ENCODE measurements at regions not wholly inside any gene's neighbourhood (a gene's known extent, or its start where the extent isn't known, plus 50 kb on each side); places are given as distances from the start of the nearest gene placed in this dataset.
"Not testable (repeated sequence)": the region's sequence is repeated elsewhere in the genome, so short reads cannot be mapped to it uniquely, and the experiment has no call there.

GRCh38 chr6:80517525-80517924 lies 411.1 kb downstream of the BCKDHB start:
- no peaks in the 10 kb centered on the region for H3K4me1 ChIP-seq
- DNase-seq, result no peak
- no peak overlapping the region for H3K4me3 ChIP-seq (ENCODE audit: low read depth, low read length)
- H3K9me3 ChIP-seq, result no peaks in the 10 kb centered on the region
- H3K36me3 ChIP-seq, result no peaks in the 10 kb centered on the region
- TF ChIP-seq, protein P1, sequence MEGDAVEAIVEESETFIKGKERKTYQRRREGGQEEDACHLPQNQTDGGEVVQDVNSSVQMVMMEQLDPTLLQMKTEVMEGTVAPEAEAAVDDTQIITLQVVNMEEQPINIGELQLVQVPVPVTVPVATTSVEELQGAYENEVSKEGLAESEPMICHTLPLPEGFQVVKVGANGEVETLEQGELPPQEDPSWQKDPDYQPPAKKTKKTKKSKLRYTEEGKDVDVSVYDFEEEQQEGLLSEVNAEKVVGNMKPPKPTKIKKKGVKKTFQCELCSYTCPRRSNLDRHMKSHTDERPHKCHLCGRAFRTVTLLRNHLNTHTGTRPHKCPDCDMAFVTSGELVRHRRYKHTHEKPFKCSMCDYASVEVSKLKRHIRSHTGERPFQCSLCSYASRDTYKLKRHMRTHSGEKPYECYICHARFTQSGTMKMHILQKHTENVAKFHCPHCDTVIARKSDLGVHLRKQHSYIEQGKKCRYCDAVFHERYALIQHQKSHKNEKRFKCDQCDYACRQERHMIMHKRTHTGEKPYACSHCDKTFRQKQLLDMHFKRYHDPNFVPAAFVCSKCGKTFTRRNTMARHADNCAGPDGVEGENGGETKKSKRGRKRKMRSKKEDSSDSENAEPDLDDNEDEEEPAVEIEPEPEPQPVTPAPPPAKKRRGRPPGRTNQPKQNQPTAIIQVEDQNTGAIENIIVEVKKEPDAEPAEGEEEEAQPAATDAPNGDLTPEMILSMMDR (IDR thresholded peaks at IDR 0.05; ENCODE audit: low read depth, low read length), result no peak
- H3K27me3 ChIP-seq, result no peaks in the 10 kb centered on the region

- not testable (repeated sequence) for H3K9me3 ChIP-seq; H3K27me3 ChIP-seq; H3K36me3 ChIP-seq; DNase-seq; H3K4me3 ChIP-seq (ENCODE audit: low read depth, low read length); H3K4me1 ChIP-seq
These were observed 404.1 kb downstream of the BCKDHB start for GRCh38 chr6:80510521-80510920.

GRCh38 chr6:80508885-80509630 lies 402.6 kb downstream of the BCKDHB start:
- no peak for DNase-seq
- TF ChIP-seq, protein P1 (IDR thresholded peaks at IDR 0.05; ENCODE audit: low read depth, low read length), result no peak
- no peaks in the 10 kb centered on the region for H3K36me3 ChIP-seq
- no peaks in the 10 kb centered on the region for H3K9me3 ChIP-seq
- no peak overlapping the region for H3K4me3 ChIP-seq (ENCODE audit: low read depth, low read length)
- H3K4me1 ChIP-seq, result no peaks in the 10 kb centered on the region
- no peaks in the 10 kb centered on the region for H3K27me3 ChIP-seq

DNA sequence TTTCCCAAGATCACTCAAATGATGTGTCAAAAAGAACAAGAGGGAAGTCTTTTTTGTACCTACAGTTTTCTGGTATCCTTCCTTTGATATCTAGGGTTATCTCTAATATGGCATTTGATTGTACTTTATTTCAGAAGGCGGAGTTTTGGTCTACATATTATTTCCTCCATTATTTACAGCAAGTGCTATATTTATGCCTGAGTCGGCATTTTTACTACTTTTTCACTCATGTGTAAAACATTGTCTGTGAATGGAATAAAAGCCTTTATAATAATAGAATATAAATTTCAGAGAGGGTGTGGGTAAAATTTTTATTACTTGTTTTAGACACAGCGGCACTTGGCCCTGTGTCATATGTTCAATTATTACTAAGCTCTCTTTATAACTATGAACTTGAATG lies 398.4 kb downstream of the BCKDHB start:
- Histone ChIP-seq H3K4me3 (ENCODE audit: low read depth, low read length) (no peak overlapping the region), H3K4me1 (no peaks in the 10 kb centered on the region), H3K9me3 (no peaks in the 10 kb centered on the region), H3K36me3 (no peaks in the 10 kb centered on the region), H3K27me3 (no peaks in the 10 kb centered on the region)
- DNase-seq, result no peak
- TF ChIP-seq, protein P1 (IDR thresholded peaks at IDR 0.05; ENCODE audit: low read depth, low read length), result no peak

GRCh38 chr6:80503660-80504059 lies 397.2 kb downstream of the BCKDHB start:
- Histone ChIP-seq H3K36me3 (no peaks in the 10 kb centered on the region), H3K4me3 (ENCODE audit: low read depth, low read length) (no peak overlapping the region), H3K27me3 (no peaks in the 10 kb centered on the region), H3K4me1 (no peaks in the 10 kb centered on the region), H3K9me3 (no peaks in the 10 kb centered on the region)
- DNase-seq, result no peak
- TF ChIP-seq, protein P1 (IDR thresholded peaks at IDR 0.05; ENCODE audit: low read depth, low read length), result no peak

DNA sequence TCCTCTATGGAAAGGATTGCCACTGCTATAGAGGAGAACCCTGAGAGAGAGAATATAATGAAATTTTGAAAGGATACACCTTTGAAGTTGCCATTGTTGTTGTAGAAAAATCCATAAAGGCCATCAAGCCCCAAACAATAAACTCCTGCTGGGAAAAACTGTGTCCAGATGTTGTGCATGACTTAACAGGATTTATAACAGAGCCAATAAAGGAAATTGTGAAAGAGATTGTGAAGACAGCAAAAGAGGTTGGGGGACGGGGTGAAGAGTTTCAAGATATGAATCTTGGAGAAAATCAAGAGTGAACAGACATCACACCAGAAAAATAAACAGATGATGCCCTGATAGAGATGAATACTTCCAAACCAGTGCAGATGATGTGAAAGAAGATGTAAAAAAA lies 396.4 kb downstream of the BCKDHB start:
- no peaks in the 10 kb centered on the region for H3K9me3 ChIP-seq
- H3K4me1 ChIP-seq, result no peaks in the 10 kb centered on the region
- no peaks in the 10 kb centered on the region for H3K36me3 ChIP-seq
- H3K27me3 ChIP-seq, result no peaks in the 10 kb centered on the region
- TF ChIP-seq, protein P1 (IDR thresholded peaks at IDR 0.05; ENCODE audit: low read depth, low read length), result no peak
- no peak overlapping the region for H3K4me3 ChIP-seq (ENCODE audit: low read depth, low read length)
- DNase-seq, result no peak
